T-cell (primary cell): ENCODE measurements at regions not wholly inside any gene's neighbourhood (a gene's known extent, or its start where the extent isn't known, plus 50 kb on each side); places are given as distances from the start of the nearest gene placed in this dataset.

Experiments used
- ATAC-seq, 4 experiments: fragments of 200-7000 bp in 3 of 4; fragments of 150-1000 bp in 1 of 4; cut with Tn5 transposase; replicated peaks in 1 of 4; 1 replicate in 3 of 4; 2 replicates in 1 of 4; pipeline ENCODE4 v1.10.0; 2021; ENCODE audit warnings: moderate library complexity in 3 of 4, mild to moderate bottlenecking in 2 of 4, moderate number of reproducible peaks in 1 of 4
- CTCF ChIA-PET, 2 donors: fragments of 300-600 bp; sonication (Branson Sonifier 250); formaldehyde crosslinking; loops; one replicate each; lab custom pipeline; 2022; ENCODE audit warnings: antibody characterized with exemption in 2 of 2; lab: Charles Lee
- POLR2A ChIA-PET, 2 donors: fragments of 300-600 bp; sonication (Branson Sonifier 250); formaldehyde crosslinking; loops; one replicate each; lab custom pipeline; 2022; ENCODE audit warnings: antibody characterized with exemption in 2 of 2; lab: Charles Lee
- DNase-seq, 35 experiments: peaks; one replicate each; pipeline versions ENCODE4 v3.0.0 to v3.0.0-alpha.2; 2013 to 2023
- H3K27ac ChIP-seq: one replicate; pipeline ENCODE4 v1.5.1; 2013; ENCODE audit warnings: low read length
- H3K27me3 ChIP-seq, 2 experiments: replicated peaks in 1 of 2; 1 replicate in 1 of 2; 2 replicates in 1 of 2; pipeline versions ENCODE4 v1.6.1 to v1.7.0; 2013; ENCODE audit warnings: low read length in 1 of 2, mixed read lengths in 1 of 2; ENCODE audit not compliant: control insufficient read depth in 2 of 2, insufficient read depth in 2 of 2; ENCODE audit errors: extremely low read depth in 1 of 2
- H3K36me3 ChIP-seq, 2 donors: 1 replicate in 1 of 2; 2 replicates in 1 of 2; pipeline versions ENCODE4 v1.6.1 to v1.7.0; 2013; ENCODE audit warnings: low read length in 1 of 2; ENCODE audit not compliant: control insufficient read depth in 2 of 2, insufficient read depth in 1 of 2; ENCODE audit errors: extremely low read depth in 1 of 2
- H3K4me1 ChIP-seq, 2 experiments: 1 replicate in 1 of 2; 2 replicates in 1 of 2; pipeline versions ENCODE4 v1.6.1 to v1.7.0; 2013; ENCODE audit warnings: low read length in 2 of 2, mixed read lengths in 1 of 2; ENCODE audit not compliant: insufficient read depth in 2 of 2, control insufficient read depth in 1 of 2; ENCODE audit errors: extremely low read depth in 1 of 2
- H3K4me3 ChIP-seq, 2 donors: 1 replicate in 1 of 2; 2 replicates in 1 of 2; pipeline versions ENCODE4 v1.5.1 to v1.7.0; 2013; ENCODE audit warnings: mild to moderate bottlenecking in 2 of 2, low read length in 1 of 2, moderate library complexity in 1 of 2; ENCODE audit not compliant: control insufficient read depth in 1 of 2; ENCODE audit errors: extremely low read depth in 1 of 2
- H3K9me3 ChIP-seq: 2 replicates; pipeline ENCODE4 v1.7.0; 2013
- H3K27ac Mint-ChIP-seq, 2 donors: one replicate each; pipeline ENCODE4 v1.8.0; 2020 to 2021; ENCODE audit warnings: mild to moderate bottlenecking in 2 of 2, mixed read lengths in 2 of 2
- H3K27me3 Mint-ChIP-seq, 2 donors: one replicate each; pipeline ENCODE4 v1.8.0; 2021 to 2022; ENCODE audit warnings: mixed read lengths in 2 of 2
- H3K36me3 Mint-ChIP-seq: one replicate; pipeline ENCODE4 v1.8.0; 2021; ENCODE audit warnings: mixed read lengths
- H3K4me1 Mint-ChIP-seq, 3 donors: one replicate each; pipeline ENCODE4 v1.8.0; 2020 to 2022; ENCODE audit warnings: mixed read lengths in 3 of 3, mild to moderate bottlenecking in 1 of 3
- H3K4me3 Mint-ChIP-seq, 3 donors: one replicate each; pipeline ENCODE4 v1.8.0; 2020 to 2022; ENCODE audit warnings: mild to moderate bottlenecking in 3 of 3, mixed read lengths in 3 of 3, moderate library complexity in 3 of 3
- H3K9me3 Mint-ChIP-seq, 3 donors: one replicate each; pipeline ENCODE4 v1.8.0; 2020 to 2022; ENCODE audit warnings: mixed read lengths in 3 of 3
- WGBS: methylation state at CpG from one replicate; pipeline ENCODE4 v1.1.5; 2013; ENCODE audit warnings: missing lambda C conversion rate; ENCODE audit not compliant: insufficient coverage; 5-methylcytosine and 5-hydroxymethylcytosine counted together

DNA sequence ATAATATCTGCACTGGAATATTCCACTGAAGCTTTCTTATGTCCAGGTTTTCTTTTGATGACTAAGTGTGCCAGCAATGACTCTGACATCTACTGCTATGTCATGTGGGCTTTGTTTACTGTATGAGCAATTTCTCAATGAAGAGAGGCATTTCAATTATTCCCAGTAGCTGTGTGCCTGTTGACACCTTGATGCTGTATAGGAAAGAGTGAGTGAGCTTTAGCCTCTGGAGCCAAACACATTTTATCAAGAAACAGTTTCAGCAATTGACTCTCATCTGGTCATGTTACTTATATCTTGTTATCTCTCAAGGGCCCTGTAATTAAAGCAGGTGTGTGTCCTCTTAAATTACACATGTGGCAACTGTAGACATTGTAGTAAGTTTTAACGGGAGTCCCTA lies 493.2 kb upstream of the FANCL start:
- no peaks in the 10 kb centered on the region for H3K36me3 ChIP-seq
- 89% methylated on average over 1 of the region's 1 CpG for WGBS
- POLR2A ChIA-PET = no interaction called here
- H3K27ac Mint-ChIP-seq = no peak overlapping the region
- CTCF ChIA-PET = no interaction called here
- no peaks in the 10 kb centered on the region for H3K9me3 Mint-ChIP-seq
- ATAC-seq (no peak), DNase-seq (no peak)
- no peak overlapping the region for H3K27ac ChIP-seq
- H3K27me3 Mint-ChIP-seq = peaks cover 0 to 2% of the 10 kb centered on the region in 2 donors
- H3K4me3 Mint-ChIP-seq = no peak overlapping the region
- H3K4me3 ChIP-seq = no peak overlapping the region
- H3K4me1 ChIP-seq = no peaks in the 10 kb centered on the region
- H3K27me3 ChIP-seq = no peaks in the 10 kb centered on the region
- H3K36me3 Mint-ChIP-seq = no peaks in the 10 kb centered on the region
- H3K9me3 ChIP-seq = no peaks in the 10 kb centered on the region
- peaks cover 0 to 7% (median 0%) of the 10 kb centered on the region in 3 donors for H3K4me1 Mint-ChIP-seq

DNA sequence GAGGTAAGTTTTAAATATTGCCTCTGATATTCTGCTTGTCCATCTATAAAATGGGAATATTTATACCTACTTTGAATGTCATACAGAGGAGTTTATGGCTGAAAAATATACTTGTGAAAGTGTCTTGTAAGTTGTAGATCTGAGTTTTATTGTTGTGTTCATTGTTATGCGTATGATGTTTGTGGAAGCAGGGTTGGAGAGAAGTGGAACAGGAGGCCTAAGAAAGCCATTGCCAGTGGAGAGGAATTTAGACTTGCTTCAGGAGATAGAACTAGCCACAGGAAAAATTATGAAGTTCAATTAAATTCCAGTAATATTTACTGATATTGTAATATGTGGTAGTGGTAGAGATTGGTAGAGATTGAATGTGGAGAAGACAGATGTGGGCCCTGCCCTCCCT lies 491.9 kb upstream of the FANCL start:
- H3K4me1 Mint-ChIP-seq = peaks cover 0 to 7% (median 0%) of the 10 kb centered on the region in 3 donors
- POLR2A ChIA-PET = no interaction called here
- Histone ChIP-seq H3K27me3 (no peaks in the 10 kb centered on the region), H3K36me3 (no peaks in the 10 kb centered on the region), H3K4me1 (no peaks in the 10 kb centered on the region), H3K9me3 (no peaks in the 10 kb centered on the region), H3K4me3 (no peak overlapping the region), H3K27ac (no peak overlapping the region)
- CTCF ChIA-PET = no interaction called here
- peaks cover 0 to 2% of the 10 kb centered on the region in 2 donors for H3K27me3 Mint-ChIP-seq
- no peak for ATAC-seq
- no peaks in the 10 kb centered on the region for H3K9me3 Mint-ChIP-seq
- WGBS = 100% methylated on average over 1 of the region's 1 CpG
- no peak overlapping the region for H3K4me3 Mint-ChIP-seq
- no peak overlapping the region for H3K27ac Mint-ChIP-seq
- no peak for DNase-seq
- no peaks in the 10 kb centered on the region for H3K36me3 Mint-ChIP-seq

DNA sequence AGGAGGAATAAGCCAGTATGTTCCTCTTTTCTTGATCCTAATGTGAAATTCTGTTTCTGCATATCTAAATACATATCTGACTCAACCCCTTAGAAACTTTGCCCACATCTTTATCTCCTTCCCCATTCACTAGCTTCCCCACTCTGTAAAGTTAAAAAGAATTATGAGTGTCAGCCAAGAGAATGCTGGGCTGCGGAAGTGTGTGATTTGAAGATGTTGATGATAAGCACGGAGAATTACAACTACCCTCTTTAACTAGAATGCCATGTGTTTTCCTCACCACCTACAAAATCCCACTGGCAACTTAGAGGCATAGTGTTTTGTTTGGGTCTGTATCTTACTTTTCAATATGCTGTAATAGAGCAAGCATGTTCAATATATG lies 490.4 kb upstream of the FANCL start:
- CTCF ChIA-PET = no interaction called here
- no peak overlapping the region for H3K27ac Mint-ChIP-seq

DNA sequence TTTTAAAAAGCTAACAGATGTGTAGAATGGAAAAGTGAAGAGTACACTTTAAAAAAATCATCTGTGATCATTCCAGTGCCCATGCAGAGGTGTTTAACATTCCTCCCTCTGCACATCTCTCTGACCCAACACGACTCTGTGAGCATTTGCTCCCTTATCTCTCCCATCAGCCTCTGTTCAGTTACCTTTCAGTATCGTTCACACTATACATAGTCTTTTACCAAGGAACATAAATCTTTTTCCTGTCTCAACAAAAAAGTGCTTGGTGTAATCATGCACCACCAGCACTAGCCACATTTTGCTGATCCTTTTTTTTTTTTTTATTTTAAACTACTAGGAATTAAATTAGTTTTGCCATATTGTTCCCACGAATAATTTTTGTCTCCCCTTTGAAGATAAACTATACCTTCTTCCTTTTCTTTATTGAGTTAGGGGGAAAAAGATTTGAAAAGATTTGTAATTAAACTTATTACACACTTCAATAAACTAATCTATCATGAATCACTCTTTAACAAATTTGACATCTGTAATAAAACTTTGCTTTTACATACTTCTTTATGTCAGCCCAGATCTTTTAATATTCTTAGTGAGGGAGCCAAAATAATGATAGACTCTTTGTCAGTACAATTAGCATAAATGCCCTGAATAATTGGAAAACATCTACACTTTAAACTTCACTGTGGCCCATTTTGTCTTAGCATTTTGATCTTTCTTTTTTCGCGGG lies 489.8 kb upstream of the FANCL start:
- Histone ChIP-seq H3K9me3 (no peaks in the 10 kb centered on the region), H3K27me3 (no peaks in the 10 kb centered on the region), H3K4me1 (no peaks in the 10 kb centered on the region), H3K36me3 (no peaks in the 10 kb centered on the region), H3K4me3 (no peak overlapping the region), H3K27ac (no peak overlapping the region)
- H3K9me3 Mint-ChIP-seq = no peaks in the 10 kb centered on the region
- H3K4me1 Mint-ChIP-seq = peaks cover 0 to 7% (median 0%) of the 10 kb centered on the region in 3 donors
- no peak overlapping the region for H3K27ac Mint-ChIP-seq
- ATAC-seq = no peak
- no peak overlapping the region for H3K4me3 Mint-ChIP-seq
- no peaks in the 10 kb centered on the region for H3K36me3 Mint-ChIP-seq
- peaks cover 0 to 2% of the 10 kb centered on the region in 2 donors for H3K27me3 Mint-ChIP-seq
- CTCF ChIA-PET = no interaction called here
- 13% methylated on average over 2 of the region's 5 CpGs for WGBS
- DNase-seq = no peak
- POLR2A ChIA-PET = interaction anchor here in 1 of 2 donors (0.8 kb wide), 1 partner anchor 23 kb away, joined by 3 read pairs; no protein-coding TSS in a partner anchor

More for the DNA sequence above, 490.4 kb upstream of the FANCL start:
- H3K4me1 ChIP-seq = no peaks in the 10 kb centered on the region
- H3K9me3 Mint-ChIP-seq = no peaks in the 10 kb centered on the region
- no peak overlapping the region for H3K4me3 Mint-ChIP-seq
- H3K27me3 Mint-ChIP-seq = peaks cover 0 to 2% of the 10 kb centered on the region in 2 donors
- H3K36me3 Mint-ChIP-seq = no peaks in the 10 kb centered on the region
- H3K27ac ChIP-seq = no peak overlapping the region
- no peak for ATAC-seq
- no peak overlapping the region for H3K4me3 ChIP-seq
- H3K36me3 ChIP-seq = no peaks in the 10 kb centered on the region
- no peak for DNase-seq
- peaks cover 0 to 7% (median 0%) of the 10 kb centered on the region in 3 donors for H3K4me1 Mint-ChIP-seq
- H3K9me3 ChIP-seq = no peaks in the 10 kb centered on the region
- POLR2A ChIA-PET = interaction anchor here in 1 of 2 donors (0.8 kb wide), 1 partner anchor 22 kb away, joined by 3 read pairs; no protein-coding TSS in a partner anchor
- no CpG with 5 or more reads among the region's 2 CpGs for WGBS
- no peaks in the 10 kb centered on the region for H3K27me3 ChIP-seq

DNA sequence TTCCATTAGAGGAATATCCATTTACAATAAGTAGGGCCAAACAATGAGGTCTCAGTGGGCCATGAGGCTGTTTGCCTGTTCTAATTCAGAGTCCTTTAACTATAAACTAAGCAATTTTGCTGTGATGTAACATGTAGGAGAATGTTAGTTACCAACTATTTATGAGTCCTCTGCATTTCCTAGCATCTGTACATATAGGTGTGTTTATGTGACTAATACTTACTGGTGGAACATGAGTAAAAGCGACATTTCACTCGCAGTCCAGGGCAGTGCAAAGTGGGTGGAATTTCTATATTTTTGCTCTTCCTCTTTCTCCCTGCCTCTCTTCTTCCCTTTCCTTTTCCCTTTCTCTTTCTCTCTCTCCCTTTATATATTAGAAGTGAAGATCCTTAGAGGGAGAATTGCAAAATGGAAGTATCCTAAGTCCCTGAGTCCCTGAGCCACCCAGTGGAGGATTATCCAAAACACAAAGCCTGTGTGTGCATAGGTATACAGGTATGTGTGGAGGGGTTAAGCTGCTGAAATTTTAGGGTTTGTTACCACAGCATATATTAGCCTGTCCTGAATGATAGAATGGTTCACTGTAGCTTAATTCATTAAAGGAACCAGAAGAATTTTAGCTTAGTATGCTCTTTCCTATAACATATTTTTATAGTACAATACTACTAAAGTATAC lies 487.0 kb upstream of the FANCL start:
- no CpG with 5 or more reads among the region's 2 CpGs for WGBS
- Histone ChIP-seq H3K27ac (no peak overlapping the region), H3K36me3 (no peaks in the 10 kb centered on the region), H3K4me1 (no peaks in the 10 kb centered on the region), H3K4me3 (no peak overlapping the region), H3K27me3 (no peaks in the 10 kb centered on the region), H3K9me3 (no peaks in the 10 kb centered on the region)
- no peaks in the 10 kb centered on the region for H3K9me3 Mint-ChIP-seq
- ATAC-seq = no peak
- CTCF ChIA-PET = no interaction called here
- H3K4me1 Mint-ChIP-seq = peaks cover 0 to 7% (median 0%) of the 10 kb centered on the region in 3 donors
- POLR2A ChIA-PET = no interaction called here
- peaks cover 0 to 2% of the 10 kb centered on the region in 2 donors for H3K27me3 Mint-ChIP-seq
- no peaks in the 10 kb centered on the region for H3K36me3 Mint-ChIP-seq
- H3K27ac Mint-ChIP-seq = no peak overlapping the region
- no peak for DNase-seq
- H3K4me3 Mint-ChIP-seq = no peak overlapping the region

DNA sequence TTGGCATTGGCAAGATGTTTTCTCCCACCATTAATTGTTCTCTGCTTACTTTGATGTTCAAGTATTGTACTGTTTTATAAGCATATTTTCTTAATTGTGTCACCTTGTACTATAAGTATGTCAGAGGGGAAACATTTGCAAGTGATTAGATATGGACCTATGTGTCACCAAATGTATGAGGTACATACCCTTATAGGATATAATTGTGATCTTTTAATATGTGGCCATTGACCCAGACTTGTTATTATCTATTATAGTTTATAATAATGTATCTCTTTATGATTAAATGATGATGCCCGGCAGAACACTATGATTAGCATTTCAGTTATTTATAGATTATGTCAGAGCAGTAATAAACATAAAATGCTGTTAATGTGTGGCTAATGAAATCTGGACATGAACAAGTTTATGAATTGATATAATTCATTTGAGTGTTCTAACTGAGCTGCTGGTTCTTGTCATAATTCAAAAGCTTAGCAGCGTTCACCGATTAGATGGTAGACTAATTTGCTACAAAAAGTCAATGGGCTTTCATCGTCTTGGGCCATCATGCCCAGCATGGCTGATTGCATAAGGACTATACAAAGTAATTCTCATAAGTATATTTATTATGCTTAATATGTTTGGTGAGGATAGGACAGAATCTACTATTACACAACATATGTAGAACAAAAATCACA lies 480.9 kb upstream of the FANCL start:
- Mint-ChIP-seq H3K27ac (no peak overlapping the region), H3K9me3 (no peaks in the 10 kb centered on the region), H3K27me3 (peaks cover 0 to 1% of the 10 kb centered on the region in 2 donors), H3K4me3 (no peak overlapping the region), H3K36me3 (no peaks in the 10 kb centered on the region), H3K4me1 (no peaks in the 10 kb centered on the region)
- no CpG with 5 or more reads among the region's 4 CpGs for WGBS
- Histone ChIP-seq H3K27ac (no peak overlapping the region), H3K27me3 (no peaks in the 10 kb centered on the region), H3K4me3 (no peak overlapping the region), H3K36me3 (no peaks in the 10 kb centered on the region), H3K4me1 (no peaks in the 10 kb centered on the region), H3K9me3 (no peaks in the 10 kb centered on the region)
- DNase-seq (no peak), ATAC-seq (no peak)
- CTCF ChIA-PET = interaction anchor here in 1 of 2 donors (0.6 kb wide), 1 partner anchor 20 kb away, joined by 3 read pairs; no protein-coding TSS in a partner anchor
- POLR2A ChIA-PET = no interaction called here
